ENCODE measurements at regions not wholly inside any gene's neighbourhood (a gene's known extent, or its start where the extent isn't known, plus 50 kb on each side); places are given as distances from the start of the nearest gene placed in this dataset.
"Not testable (repeated sequence)": the region's sequence is repeated elsewhere in the genome, so short reads cannot be mapped to it uniquely, and the experiment has no call there.

GRCh38 chr12:84415946-84416345 is 496.7 kb downstream of the SLC6A15 start:
- Histone ChIP-seq H3K4me3 (no peak overlapping the region), H3K36me3 (ENCODE audit: low read depth, missing control alignments) (no peaks in the 10 kb centered on the region), H3K27ac (no peak overlapping the region), H3K27me3 (no peaks in the 10 kb centered on the region), H3K9me3 (no peaks in the 10 kb centered on the region), H3K4me1 (no peaks in the 10 kb centered on the region)
- 71 to 84% methylated on average over 2 of the region's 2 CpGs for WGBS, 2 donors
- TF ChIP-seq CTCF (IDR thresholded peaks at IDR 0.05), result no peak
- TF ChIP-seq POLR2A (IDR thresholded peaks at IDR 0.05), result no peak
- DNase-seq, result no peak
- intact Hi-C loops (cut with DNase I; ENCODE audit: low total_unique reads), result no loop called here

- Histone ChIP-seq H3K4me1 (no peaks in the 10 kb centered on the region), H3K4me3 (no peak overlapping the region), H3K27me3 (no peaks in the 10 kb centered on the region), H3K36me3 (ENCODE audit: low read depth, missing control alignments) (no peaks in the 10 kb centered on the region), H3K27ac (no peak overlapping the region), H3K9me3 (no peaks in the 10 kb centered on the region)
- no peak for DNase-seq
- TF ChIP-seq POLR2A (IDR thresholded peaks at IDR 0.05) (no peak), CTCF (IDR thresholded peaks at IDR 0.05) (no peak)
- WGBS, 2 donors, result 73 to 84% methylated on average over 2 of the region's 2 CpGs
- intact Hi-C loops (cut with DNase I; ENCODE audit: low total_unique reads), result no loop called here
These were observed 498.9 kb downstream of the SLC6A15 start for GRCh38 chr12:84413656-84414055.

DNA sequence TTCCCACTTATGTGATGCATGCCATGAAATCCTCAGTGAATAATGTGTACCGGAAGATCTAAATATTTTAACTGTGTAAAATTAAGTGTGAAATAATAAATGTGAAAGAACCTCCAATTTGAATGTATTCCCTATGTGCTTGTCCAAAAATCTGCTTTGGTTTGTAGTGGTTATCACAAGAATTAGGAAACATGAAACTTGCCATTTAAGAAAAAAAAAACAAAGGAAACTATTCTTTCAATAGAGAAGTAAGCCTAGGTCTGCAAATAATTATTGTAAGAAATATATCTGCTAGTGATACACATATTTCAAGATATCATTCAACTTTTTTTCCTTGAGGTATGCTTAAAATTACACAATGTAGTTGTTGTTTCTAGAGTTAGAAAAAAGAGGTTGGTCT is 500.4 kb downstream of the SLC6A15 start:
- TF ChIP-seq CTCF (IDR thresholded peaks at IDR 0.05), result no peak
- no peak for TF ChIP-seq POLR2A (IDR thresholded peaks at IDR 0.05)
- Histone ChIP-seq H3K27ac (no peak overlapping the region), H3K4me1 (no peaks in the 10 kb centered on the region), H3K27me3 (no peaks in the 10 kb centered on the region), H3K36me3 (ENCODE audit: low read depth, missing control alignments) (no peaks in the 10 kb centered on the region), H3K9me3 (no peaks in the 10 kb centered on the region), H3K4me3 (no peak overlapping the region)
- no peak for DNase-seq
- 57 to 71% methylated on average over 1 of the region's 1 CpG for WGBS, 2 donors
- intact Hi-C loops (cut with DNase I; ENCODE audit: low total_unique reads), result no loop called here

GRCh38 chr12:84411031-84411430 is 501.6 kb downstream of the SLC6A15 start:
- no peaks in the 10 kb centered on the region for H3K27me3 ChIP-seq
- no peak overlapping the region for H3K4me3 ChIP-seq
- no peaks in the 10 kb centered on the region for H3K36me3 ChIP-seq (ENCODE audit: low read depth, missing control alignments)
- TF ChIP-seq POLR2A (IDR thresholded peaks at IDR 0.05) (no peak), CTCF (IDR thresholded peaks at IDR 0.05) (no peak)
- 79 to 88% methylated on average over 3 of the region's 3 CpGs for WGBS, 2 donors
- no peak for DNase-seq
- intact Hi-C loops (cut with DNase I; ENCODE audit: low total_unique reads), result no loop called here
- H3K4me1 ChIP-seq, result no peaks in the 10 kb centered on the region
- no peak overlapping the region for H3K27ac ChIP-seq
- no peaks in the 10 kb centered on the region for H3K9me3 ChIP-seq

- WGBS, 2 donors, result 92 to 96% methylated on average over 1 of the region's 1 CpG
- no peaks in the 10 kb centered on the region for H3K9me3 ChIP-seq
- no peak for TF ChIP-seq CTCF (IDR thresholded peaks at IDR 0.05)
- TF ChIP-seq POLR2A (IDR thresholded peaks at IDR 0.05), result no peak
- intact Hi-C loops (cut with DNase I; ENCODE audit: low total_unique reads), result no loop called here
- no peaks in the 10 kb centered on the region for H3K36me3 ChIP-seq (ENCODE audit: low read depth, missing control alignments)
- no peaks in the 10 kb centered on the region for H3K27me3 ChIP-seq
- no peak overlapping the region for H3K4me3 ChIP-seq
- DNase-seq, result no peak
- H3K4me1 ChIP-seq, result no peaks in the 10 kb centered on the region
- H3K27ac ChIP-seq, result no peak overlapping the region
These were observed 503.7 kb downstream of the SLC6A15 start for GRCh38 chr12:84408936-84409335.

- H3K9me3 ChIP-seq; H3K36me3 ChIP-seq (ENCODE audit: low read depth, missing control alignments); H3K27me3 ChIP-seq; DNase-seq; intact Hi-C loops (cut with DNase I; ENCODE audit: low total_unique reads); H3K27ac ChIP-seq; H3K4me3 ChIP-seq; H3K4me1 ChIP-seq: not testable (repeated sequence)
- 86 to 90% methylated on average over 1 of the region's 1 CpG for WGBS, 2 donors
These were observed 505.9 kb downstream of the SLC6A15 start for GRCh38 chr12:84406720-84407119.
